HEK293T (cell line): ENCODE measurements at regions not wholly inside any gene's neighbourhood (a gene's known extent, or its start where the extent isn't known, plus 50 kb on each side); places are given as distances from the start of the nearest gene placed in this dataset.

Experiments used
- BHLHE40 ChIP-seq: fragments of 450-650 bp; IDR thresholded peaks from 2 replicates; pipeline ENCODE4 v1.6.1; 2016; ENCODE audit warnings: mild to moderate bottlenecking, moderate library complexity, borderline replicate concordance
- CTBP1 ChIP-seq: fragments of 450-650 bp; IDR thresholded peaks from 2 replicates; pipeline ENCODE4 v1.6.1; 2016; ENCODE audit warnings: borderline replicate concordance
- ELF4 ChIP-seq: fragments of 450-650 bp; IDR thresholded peaks from 2 replicates; pipeline ENCODE4 v1.6.1; 2017; ENCODE audit warnings: antibody characterized with exemption
- FOXA1 ChIP-seq: fragments of 450-650 bp; IDR thresholded peaks from 2 replicates; pipeline ENCODE4 v1.6.1; 2016; ENCODE audit warnings: mild to moderate bottlenecking
- FOXK2 ChIP-seq: fragments of 450-650 bp; IDR thresholded peaks from 2 replicates; pipeline ENCODE4 v1.6.1; 2016; ENCODE audit warnings: mild to moderate bottlenecking
- FOXM1 ChIP-seq: fragments of 450-650 bp; IDR thresholded peaks from 2 replicates; pipeline ENCODE4 v1.6.1; 2017; ENCODE audit warnings: mild to moderate bottlenecking, borderline replicate concordance
- HDGF ChIP-seq: fragments of 450-650 bp; IDR thresholded peaks from 2 replicates; pipeline ENCODE4 v1.6.1; 2017; ENCODE audit warnings: antibody characterized with exemption, borderline replicate concordance
- L3MBTL2 ChIP-seq: fragments of 450-650 bp; conservative IDR thresholded peaks from 2 replicates; pipeline ENCODE4 v1.6.1; 2016; ENCODE audit warnings: mild to moderate bottlenecking
- NFRKB ChIP-seq: fragments of 450-650 bp; IDR thresholded peaks from 2 replicates; pipeline ENCODE4 v1.6.1; 2016; ENCODE audit warnings: mild to moderate bottlenecking, moderate library complexity
- SP1 ChIP-seq: fragments of 450-650 bp; IDR thresholded peaks from 2 replicates; pipeline ENCODE4 v1.6.1; 2017
- SUZ12 ChIP-seq: fragments of 450-650 bp; IDR thresholded peaks from 2 replicates; pipeline ENCODE4 v1.6.1; 2016; ENCODE audit warnings: mild to moderate bottlenecking
- TARDBP ChIP-seq: fragments of 450-650 bp; IDR thresholded peaks from 2 replicates; pipeline ENCODE4 v1.6.1; 2016
- ZNF384 ChIP-seq: fragments of 450-650 bp; IDR thresholded peaks from 2 replicates; pipeline ENCODE4 v1.6.1; 2016

GRCh38 chr18:57943723-57944122 lies 100.3 kb upstream of the NEDD4L start:
- TF ChIP-seq SUZ12, result no peak
- TF ChIP-seq FOXA1, result no peak
- no peak for TF ChIP-seq SP1
- TF ChIP-seq BHLHE40, result no peak
- no peak for TF ChIP-seq FOXK2
- no peak for TF ChIP-seq TARDBP
- TF ChIP-seq L3MBTL2, result no peak
- no peak for TF ChIP-seq FOXM1
- no peak for TF ChIP-seq ELF4
- TF ChIP-seq HDGF, result no peak
- TF ChIP-seq ZNF384, result no peak
- no peak for TF ChIP-seq NFRKB
- no peak for TF ChIP-seq CTBP1
